Hepatocyte (in vitro differentiated cells): ENCODE measurements at regions not wholly inside any gene's neighbourhood (a gene's known extent, or its start where the extent isn't known, plus 50 kb on each side); places are given as distances from the start of the nearest gene placed in this dataset.

ENCODE experiments used
- DNase-seq: peaks from one replicate; pipeline ENCODE4 v3.0.0-alpha.2; 2016; ENCODE audit warnings: low spot score
- H2AFZ ChIP-seq: fragments of 200-600 bp; sonication (generic); 2 replicates; pipeline ENCODE4 v1.6.0; 2016; ENCODE audit warnings: antibody characterized with exemption, mild to moderate bottlenecking
- H3K27ac ChIP-seq: fragments of 200-600 bp; sonication (generic); 2 replicates; pipeline ENCODE4 v1.5.1; 2016; ENCODE audit warnings: mild to moderate bottlenecking
- H3K27me3 ChIP-seq: fragments of 200-600 bp; sonication (generic); 2 replicates; pipeline ENCODE4 v1.6.1; 2016
- H3K36me3 ChIP-seq: fragments of 200-600 bp; sonication (generic); replicated peaks from 2 replicates; pipeline ENCODE4 v1.5.1; 2016; ENCODE audit warnings: low read depth; ENCODE audit not compliant: insufficient read depth
- H3K4me1 ChIP-seq: fragments of 200-600 bp; sonication (generic); 2 replicates; pipeline ENCODE4 v1.5.1; 2016; ENCODE audit warnings: mild to moderate bottlenecking, moderate library complexity; ENCODE audit not compliant: insufficient read depth
- H3K4me2 ChIP-seq: fragments of 200-600 bp; sonication (generic); 2 replicates; pipeline ENCODE4 v1.6.0; 2016
- H3K4me3 ChIP-seq: fragments of 200-600 bp; sonication (generic); 2 replicates; pipeline ENCODE4 v1.5.1; 2016; ENCODE audit warnings: mild to moderate bottlenecking
- H3K79me2 ChIP-seq: fragments of 200-600 bp; sonication (generic); 2 replicates; pipeline ENCODE4 v1.6.0; 2017; ENCODE audit warnings: mild to moderate bottlenecking
- H3K9me2 ChIP-seq: fragments of 200-600 bp; sonication (generic); replicated peaks from 2 replicates; pipeline ENCODE4 v1.6.0; 2017; ENCODE audit warnings: mild to moderate bottlenecking; ENCODE audit not compliant: insufficient read depth
- H3K9me3 ChIP-seq: fragments of 200-600 bp; sonication (generic); 2 replicates; pipeline ENCODE4 v1.5.1; 2016; ENCODE audit warnings: low read depth, mild to moderate bottlenecking
- H4K20me1 ChIP-seq: fragments of 200-600 bp; sonication (generic); 2 replicates; pipeline ENCODE4 v1.6.0; 2016; ENCODE audit warnings: mild to moderate bottlenecking; ENCODE audit not compliant: insufficient read depth, poor library complexity, severe bottlenecking
- EZH2 ChIP-seq: fragments of 200-600 bp; sonication (generic); IDR thresholded peaks from 2 replicates; pipeline ENCODE4 v1.6.1; 2016; ENCODE audit warnings: antibody characterized with exemption, mild to moderate bottlenecking, borderline replicate concordance
- EZH2phosphoT487 ChIP-seq: fragments of 200-600 bp; sonication (generic); IDR thresholded peaks from one replicate; pipeline ENCODE4 v1.6.1; 2018; ENCODE audit warnings: antibody characterized with exemption, mild to moderate bottlenecking, low read depth, moderate library complexity; ENCODE audit not compliant: unreplicated experiment, severe bottlenecking
- WGBS: methylation state at CpG from one replicate; pipeline ENCODE4 v1.1.6; 2016; ENCODE audit warnings: low lambda C conversion rate; ENCODE audit errors: missing lambda C conversion rate; 5-methylcytosine and 5-hydroxymethylcytosine counted together
- TF ChIP-seq, protein P1 (sequence below): fragments of 200-600 bp; sonication (generic); IDR thresholded peaks from 2 replicates; pipeline ENCODE4 v1.5.1; 2016; ENCODE audit warnings: antibody characterized with exemption, mild to moderate bottlenecking; ENCODE audit not compliant: poor library complexity

DNA sequence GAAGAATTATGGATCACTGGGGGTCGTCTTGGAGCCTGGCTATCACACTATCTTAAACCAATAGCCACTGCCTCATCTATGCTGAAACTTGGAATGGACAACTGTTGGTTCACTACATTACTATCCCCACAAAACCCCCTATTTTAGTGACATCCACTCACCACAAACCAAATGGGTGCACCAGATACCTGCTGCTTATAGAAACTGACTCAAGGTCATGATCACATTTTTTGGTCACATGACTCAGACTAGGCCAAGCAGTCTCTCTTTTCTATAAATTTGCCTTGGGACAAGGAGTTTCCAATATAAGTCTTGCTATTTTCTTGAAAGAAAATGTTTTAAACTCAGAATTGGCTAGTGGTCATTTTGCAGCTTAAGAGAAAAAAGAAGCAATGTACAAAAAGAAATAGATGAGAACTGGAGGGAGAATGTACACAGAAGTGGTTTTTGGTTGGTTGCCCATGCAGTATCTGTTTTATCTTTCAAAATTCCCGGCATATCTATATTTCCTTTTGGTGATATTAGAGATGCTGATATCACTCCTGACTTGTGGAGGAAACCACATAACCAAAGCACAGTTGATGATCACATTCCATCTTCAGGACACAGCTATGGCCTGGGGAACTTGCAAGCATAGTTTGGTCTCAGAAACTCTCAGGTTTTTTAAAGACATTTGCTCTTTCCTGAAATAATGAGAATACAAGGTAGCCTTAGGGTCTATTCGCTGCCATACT is 85.2 kb upstream of the CACNA2D1 start:
- Histone ChIP-seq H3K27ac (no peak overlapping the region), H3K4me1 (no peaks in the 10 kb centered on the region), H2AFZ (no peak overlapping the region), H3K27me3 (no peaks in the 10 kb centered on the region), H3K9me2 (no peaks in the 10 kb centered on the region), H3K4me2 (no peak overlapping the region), H3K79me2 (no peaks in the 10 kb centered on the region), H3K36me3 (no peaks in the 10 kb centered on the region), H4K20me1 (no peaks in the 10 kb centered on the region), H3K9me3 (no peaks in the 10 kb centered on the region), H3K4me3 (no peak overlapping the region)
- WGBS = 89% methylated on average over 3 of the region's 3 CpGs
- DNase-seq = no peak
- no peak for TF ChIP-seq EZH2phosphoT487
- TF ChIP-seq EZH2 = no peak
- TF ChIP-seq, protein P1, sequence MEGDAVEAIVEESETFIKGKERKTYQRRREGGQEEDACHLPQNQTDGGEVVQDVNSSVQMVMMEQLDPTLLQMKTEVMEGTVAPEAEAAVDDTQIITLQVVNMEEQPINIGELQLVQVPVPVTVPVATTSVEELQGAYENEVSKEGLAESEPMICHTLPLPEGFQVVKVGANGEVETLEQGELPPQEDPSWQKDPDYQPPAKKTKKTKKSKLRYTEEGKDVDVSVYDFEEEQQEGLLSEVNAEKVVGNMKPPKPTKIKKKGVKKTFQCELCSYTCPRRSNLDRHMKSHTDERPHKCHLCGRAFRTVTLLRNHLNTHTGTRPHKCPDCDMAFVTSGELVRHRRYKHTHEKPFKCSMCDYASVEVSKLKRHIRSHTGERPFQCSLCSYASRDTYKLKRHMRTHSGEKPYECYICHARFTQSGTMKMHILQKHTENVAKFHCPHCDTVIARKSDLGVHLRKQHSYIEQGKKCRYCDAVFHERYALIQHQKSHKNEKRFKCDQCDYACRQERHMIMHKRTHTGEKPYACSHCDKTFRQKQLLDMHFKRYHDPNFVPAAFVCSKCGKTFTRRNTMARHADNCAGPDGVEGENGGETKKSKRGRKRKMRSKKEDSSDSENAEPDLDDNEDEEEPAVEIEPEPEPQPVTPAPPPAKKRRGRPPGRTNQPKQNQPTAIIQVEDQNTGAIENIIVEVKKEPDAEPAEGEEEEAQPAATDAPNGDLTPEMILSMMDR = no peak

DNA sequence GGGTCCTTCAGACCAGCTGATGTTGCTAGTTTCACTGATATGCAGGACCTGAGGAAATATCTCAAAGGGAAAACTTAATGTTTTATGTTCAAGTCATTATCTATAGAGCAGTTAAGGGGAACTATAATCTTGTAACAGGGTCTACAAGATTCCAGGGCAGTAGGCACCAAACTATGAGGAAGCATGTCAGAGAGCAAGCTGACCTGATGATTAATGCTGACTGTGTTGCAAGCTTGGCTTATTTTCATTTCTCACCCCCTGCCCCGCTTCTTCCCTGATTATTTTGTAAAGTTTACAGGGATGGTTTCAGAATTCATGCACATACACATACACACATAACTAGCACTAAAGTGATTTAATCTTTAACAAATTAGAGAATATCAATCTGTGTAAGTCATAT is 84.3 kb upstream of the CACNA2D1 start:
- Histone ChIP-seq H3K79me2 (no peaks in the 10 kb centered on the region), H3K4me1 (no peaks in the 10 kb centered on the region), H3K9me3 (no peaks in the 10 kb centered on the region), H3K9me2 (no peaks in the 10 kb centered on the region), H3K27me3 (no peaks in the 10 kb centered on the region), H2AFZ (no peak overlapping the region), H3K36me3 (no peaks in the 10 kb centered on the region), H3K27ac (no peak overlapping the region), H4K20me1 (no peaks in the 10 kb centered on the region), H3K4me3 (no peak overlapping the region), H3K4me2 (no peak overlapping the region)
- no peak for DNase-seq
- WGBS = 89% methylated on average over 1 of the region's 1 CpG
- TF ChIP-seq, protein P1 = no peak
- TF ChIP-seq EZH2 = no peak
- TF ChIP-seq EZH2phosphoT487 = no peak

DNA sequence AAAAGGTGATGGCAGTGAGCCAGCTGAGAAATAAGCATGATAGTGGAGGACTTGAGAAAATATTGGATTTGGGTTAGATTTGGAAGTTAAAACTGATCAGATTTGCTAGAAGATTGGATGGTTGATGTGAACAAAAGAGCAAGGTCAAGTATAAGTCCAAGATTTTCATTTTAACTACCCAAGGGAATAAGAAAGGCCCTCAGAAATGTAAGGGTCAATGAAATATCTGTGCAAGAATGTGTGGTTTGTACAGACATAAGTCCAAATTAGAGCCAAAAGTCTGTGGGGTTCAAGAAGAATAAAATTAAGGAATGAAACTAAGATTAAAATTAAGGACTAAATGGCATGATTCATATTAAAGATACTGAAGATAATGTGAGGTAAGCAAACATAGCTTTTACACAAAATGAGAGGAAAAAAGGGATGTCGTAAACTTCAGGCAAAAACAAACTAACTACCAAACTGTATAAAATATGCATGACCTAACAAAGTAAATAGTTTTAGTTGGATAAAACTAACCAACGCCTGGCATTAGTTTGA is 78.4 kb upstream of the CACNA2D1 start:
- H3K36me3 ChIP-seq = no peaks in the 10 kb centered on the region
- H3K9me2 ChIP-seq = no peaks in the 10 kb centered on the region
- H3K27ac ChIP-seq = no peak overlapping the region
- no peak overlapping the region for H3K4me3 ChIP-seq
- TF ChIP-seq, protein P1 = no peak
- no peak for TF ChIP-seq EZH2
- no peak for TF ChIP-seq EZH2phosphoT487
- no peaks in the 10 kb centered on the region for H3K79me2 ChIP-seq
- H3K9me3 ChIP-seq = no peaks in the 10 kb centered on the region
- no peaks in the 10 kb centered on the region for H4K20me1 ChIP-seq
- H3K27me3 ChIP-seq = no peaks in the 10 kb centered on the region
- no peak overlapping the region for H2AFZ ChIP-seq
- WGBS = 87% methylated on average over 2 of the region's 2 CpGs
- no peak for DNase-seq
- no peaks in the 10 kb centered on the region for H3K4me1 ChIP-seq
- no peak overlapping the region for H3K4me2 ChIP-seq
